Breast epithelium (tissue), 3 donors: ENCODE measurements at regions not wholly inside any gene's neighbourhood (a gene's known extent, or its start where the extent isn't known, plus 50 kb on each side); places are given as distances from the start of the nearest gene placed in this dataset.

Experiments used
- POLR2A ChIP-seq: fragments of 450-650 bp; IDR thresholded peaks from one replicate; pipeline ENCODE4 v1.6.1; 2016; ENCODE audit warnings: antibody characterized with exemption, mild to moderate bottlenecking, moderate library complexity
- POLR2AphosphoS5 ChIP-seq, 3 donors: sonication (generic); formaldehyde crosslinking; IDR thresholded peaks; one replicate each; pipeline ENCODE4 v1.6.1; 2017; ENCODE audit warnings: antibody characterized with exemption in 3 of 3
- TF ChIP-seq, protein P1 (sequence below), 3 donors: fragments of 450-650 bp; IDR thresholded peaks; one replicate each; pipeline ENCODE4 v1.5.1; 2016 to 2017; ENCODE audit warnings: antibody characterized with exemption in 3 of 3, mild to moderate bottlenecking in 3 of 3, moderate library complexity in 3 of 3

DNA sequence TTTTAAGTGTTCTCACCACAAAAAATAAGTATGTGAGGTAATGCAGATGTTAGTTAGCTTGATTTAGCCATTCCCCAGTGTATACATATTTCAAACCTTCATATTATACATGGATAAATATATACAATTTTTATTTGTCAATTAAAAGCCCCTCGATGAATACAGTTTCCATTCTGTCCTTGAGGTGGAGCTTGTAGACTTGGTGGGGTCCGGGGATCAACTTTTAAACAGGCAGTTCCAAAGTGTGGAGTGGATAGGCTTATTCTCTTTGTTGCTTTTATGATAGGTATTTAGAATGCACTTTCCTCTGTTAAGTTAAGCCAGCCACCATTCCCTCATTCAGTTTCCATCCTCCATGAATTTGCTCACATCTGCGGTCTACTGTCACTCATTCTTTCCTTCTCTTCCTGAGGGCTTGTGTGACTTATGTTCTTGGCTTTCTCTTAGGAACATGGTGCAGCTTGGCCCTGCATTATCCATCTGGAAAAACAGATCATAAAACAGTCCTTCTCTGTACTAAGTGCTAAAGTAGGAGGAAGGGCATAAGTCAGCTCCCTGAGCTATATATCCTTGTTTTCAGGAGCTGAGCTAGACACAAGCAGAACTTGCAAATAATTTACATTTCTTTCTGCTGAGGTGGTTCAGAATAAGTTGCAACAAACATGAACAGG is 149.1 kb downstream of the NFKBIZ start:
- no peak for TF ChIP-seq POLR2A
- TF ChIP-seq, protein P1, sequence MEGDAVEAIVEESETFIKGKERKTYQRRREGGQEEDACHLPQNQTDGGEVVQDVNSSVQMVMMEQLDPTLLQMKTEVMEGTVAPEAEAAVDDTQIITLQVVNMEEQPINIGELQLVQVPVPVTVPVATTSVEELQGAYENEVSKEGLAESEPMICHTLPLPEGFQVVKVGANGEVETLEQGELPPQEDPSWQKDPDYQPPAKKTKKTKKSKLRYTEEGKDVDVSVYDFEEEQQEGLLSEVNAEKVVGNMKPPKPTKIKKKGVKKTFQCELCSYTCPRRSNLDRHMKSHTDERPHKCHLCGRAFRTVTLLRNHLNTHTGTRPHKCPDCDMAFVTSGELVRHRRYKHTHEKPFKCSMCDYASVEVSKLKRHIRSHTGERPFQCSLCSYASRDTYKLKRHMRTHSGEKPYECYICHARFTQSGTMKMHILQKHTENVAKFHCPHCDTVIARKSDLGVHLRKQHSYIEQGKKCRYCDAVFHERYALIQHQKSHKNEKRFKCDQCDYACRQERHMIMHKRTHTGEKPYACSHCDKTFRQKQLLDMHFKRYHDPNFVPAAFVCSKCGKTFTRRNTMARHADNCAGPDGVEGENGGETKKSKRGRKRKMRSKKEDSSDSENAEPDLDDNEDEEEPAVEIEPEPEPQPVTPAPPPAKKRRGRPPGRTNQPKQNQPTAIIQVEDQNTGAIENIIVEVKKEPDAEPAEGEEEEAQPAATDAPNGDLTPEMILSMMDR (IDR thresholded peaks at IDR 0.05): no peak
- TF ChIP-seq POLR2AphosphoS5 (IDR thresholded peaks at IDR 0.05): no peak
